H9 (cell line): ENCODE measurements at regions not wholly inside any gene's neighbourhood (a gene's known extent, or its start where the extent isn't known, plus 50 kb on each side); places are given as distances from the start of the nearest gene placed in this dataset.

Source experiments
- DNase-seq: peaks from one replicate; pipeline ENCODE4 v3.0.0-alpha.2; 2017
- H2AFZ ChIP-seq: one replicate; pipeline ENCODE4 v1.6.1; 2013; ENCODE audit warnings: mild to moderate bottlenecking, low read length, control low read depth, moderate library complexity
- H2AK5ac ChIP-seq: 2 replicates; pipeline ENCODE4 v1.6.1; 2013; ENCODE audit warnings: low read length, control low read depth, mixed read lengths; ENCODE audit not compliant: insufficient read length
- H2BK120ac ChIP-seq: one replicate; pipeline ENCODE4 v1.6.1; 2013; ENCODE audit warnings: low read depth, mild to moderate bottlenecking, low read length, control low read depth, inconsistent platforms; ENCODE audit not compliant: poor library complexity, severe bottlenecking
- H2BK12ac ChIP-seq: 2 replicates; pipeline ENCODE4 v1.6.1; 2013; ENCODE audit warnings: low read length, control low read depth, mixed read lengths, low read depth; ENCODE audit not compliant: insufficient read length
- H2BK15ac ChIP-seq: 2 replicates; pipeline ENCODE4 v1.6.1; 2013; ENCODE audit warnings: low read depth, low read length, control low read depth
- H2BK20ac ChIP-seq: one replicate; pipeline ENCODE4 v1.6.1; 2013; ENCODE audit warnings: low read depth, mild to moderate bottlenecking, low read length, control low read depth, inconsistent platforms; ENCODE audit not compliant: poor library complexity, severe bottlenecking
- H2BK5ac ChIP-seq: 2 replicates; pipeline ENCODE4 v1.6.1; 2013; ENCODE audit warnings: low read length, control low read depth, mixed read lengths; ENCODE audit not compliant: insufficient read length
- H3K14ac ChIP-seq: 2 replicates; pipeline ENCODE4 v1.6.1; 2013; ENCODE audit warnings: low read length, control low read depth; ENCODE audit not compliant: insufficient read depth
- H3K18ac ChIP-seq: 2 replicates; pipeline ENCODE4 v1.6.1; 2013; ENCODE audit warnings: low read depth, mild to moderate bottlenecking, mixed read lengths, low read length, control low read depth; ENCODE audit not compliant: insufficient read length
- H3K23ac ChIP-seq: 2 replicates; pipeline ENCODE4 v1.6.1; 2013; ENCODE audit warnings: low read length, control low read depth, mixed read lengths, low read depth; ENCODE audit not compliant: insufficient read length
- H3K23me2 ChIP-seq: 2 replicates; pipeline ENCODE4 v1.6.1; 2013; ENCODE audit warnings: low read depth, mild to moderate bottlenecking, mixed read lengths, low read length, control low read depth; ENCODE audit not compliant: insufficient read length, poor library complexity, severe bottlenecking
- H3K27ac ChIP-seq: 2 replicates; pipeline ENCODE4 v1.5.1; 2013; ENCODE audit warnings: low read length, control low read depth, mixed read lengths, low read depth; ENCODE audit not compliant: insufficient read length
- H3K27me3 ChIP-seq: 2 replicates; pipeline ENCODE4 v1.6.1; 2013; ENCODE audit warnings: low read length, control low read depth, inconsistent platforms; ENCODE audit not compliant: insufficient read depth
- H3K4ac ChIP-seq: 2 replicates; pipeline ENCODE4 v1.6.1; 2013; ENCODE audit warnings: low read depth, mild to moderate bottlenecking, control low read depth, inconsistent platforms, low read length, moderate library complexity
- H3K4me1 ChIP-seq: 2 replicates; pipeline ENCODE4 v1.6.1; 2013; ENCODE audit warnings: low read length, control low read depth, inconsistent platforms; ENCODE audit not compliant: insufficient read depth
- H3K4me2 ChIP-seq: 2 replicates; pipeline ENCODE4 v1.6.1; 2013; ENCODE audit warnings: low read length, control low read depth, mixed read lengths; ENCODE audit not compliant: insufficient read length, insufficient read depth
- H3K56ac ChIP-seq: 2 replicates; pipeline ENCODE4 v1.6.1; 2013; ENCODE audit warnings: low read depth, mild to moderate bottlenecking, mixed read lengths, low read length, control low read depth; ENCODE audit not compliant: insufficient read length
- H3K79me1 ChIP-seq: 2 replicates; pipeline ENCODE4 v1.6.1; 2013; ENCODE audit warnings: low read depth, mild to moderate bottlenecking, moderate library complexity, low read length, control low read depth, inconsistent platforms; ENCODE audit not compliant: insufficient read depth, poor library complexity, severe bottlenecking
- H3K79me2 ChIP-seq: 2 replicates; pipeline ENCODE4 v1.6.1; 2013; ENCODE audit warnings: low read length, control low read depth, inconsistent platforms; ENCODE audit not compliant: insufficient read depth
- H3K9ac ChIP-seq: 2 replicates; pipeline ENCODE4 v1.6.1; 2013; ENCODE audit warnings: low read length, control low read depth, mixed read lengths; ENCODE audit not compliant: insufficient read length; ENCODE audit errors: extremely low read depth
- H3K9me3 ChIP-seq: one replicate; pipeline ENCODE4 v1.6.1; 2013; ENCODE audit warnings: low read depth, low read length, inconsistent platforms; ENCODE audit not compliant: control insufficient read depth
- H3T11ph ChIP-seq: one replicate; pipeline ENCODE4 v1.6.1; 2013; ENCODE audit warnings: mild to moderate bottlenecking, low read length, control low read depth, inconsistent platforms
- H4K20me1 ChIP-seq: one replicate; pipeline ENCODE4 v1.6.1; 2013; ENCODE audit not compliant: control insufficient read depth, insufficient read length, insufficient read depth
- H4K5ac ChIP-seq: 2 replicates; pipeline ENCODE4 v1.6.1; 2013; ENCODE audit warnings: low read depth, mild to moderate bottlenecking, mixed read lengths, low read length, control low read depth; ENCODE audit not compliant: insufficient read length
- H4K8ac ChIP-seq: replicated peaks from 2 replicates; pipeline ENCODE4 v1.6.1; 2013; ENCODE audit warnings: low read length, control low read depth, mixed read lengths, low read depth; ENCODE audit not compliant: insufficient read length
- H4K91ac ChIP-seq: 2 replicates; pipeline ENCODE4 v1.6.1; 2013; ENCODE audit warnings: low read depth, mild to moderate bottlenecking, moderate library complexity, mixed read lengths, low read length, control low read depth; ENCODE audit not compliant: insufficient read length
- H3K27ac Mint-ChIP-seq, 3 experiments: 2 replicates in 2 of 3; 3 replicates in 1 of 3; pipeline ENCODE4 v1.8.0; 2020 to 2021; ENCODE audit warnings: mixed read lengths in 3 of 3, mild to moderate bottlenecking in 1 of 3, moderate library complexity in 1 of 3
- H3K27me3 Mint-ChIP-seq: 2 replicates; pipeline ENCODE4 v1.8.0; 2021; ENCODE audit warnings: low read depth, mild to moderate bottlenecking, moderate library complexity, mixed read lengths
- H3K36me3 Mint-ChIP-seq, 3 experiments: 2 replicates in 2 of 3; 3 replicates in 1 of 3; pipeline ENCODE4 v1.8.0; 2020 to 2021; ENCODE audit warnings: low read depth in 3 of 3, mixed read lengths in 3 of 3; ENCODE audit not compliant: insufficient read depth in 1 of 3
- H3K4me1 Mint-ChIP-seq, 2 experiments: 2 replicates each; pipeline ENCODE4 v1.8.0; 2020; ENCODE audit warnings: mixed read lengths in 2 of 2
- H3K4me3 Mint-ChIP-seq, 2 experiments: 2 replicates in 1 of 2; 3 replicates in 1 of 2; pipeline ENCODE4 v1.8.0; 2020 to 2021; ENCODE audit warnings: mild to moderate bottlenecking in 2 of 2, mixed read lengths in 2 of 2, moderate library complexity in 1 of 2
- H3K9me3 Mint-ChIP-seq, 2 experiments: 2 replicates in 1 of 2; 3 replicates in 1 of 2; pipeline ENCODE4 v1.8.0; 2020; ENCODE audit warnings: mild to moderate bottlenecking in 2 of 2, mixed read lengths in 2 of 2, moderate library complexity in 1 of 2
- CTCF ChIP-seq: fragments of 200-600 bp; sonication (generic); conservative IDR thresholded peaks from 3 replicates; pipeline ENCODE4 v1.8.0; 2021; ENCODE audit warnings: antibody characterized with exemption, mild to moderate bottlenecking
- WGBS: extraction: QIAGEN DNeasy Blood & Tissue Kit; methylation state at CpG from one replicate; pipeline ENCODE4 v1.1.7; 2013; ENCODE audit warnings: missing lambda C conversion rate, low lambda C conversion rate, mixed read lengths; ENCODE audit not compliant: insufficient read length; ENCODE audit errors: extremely low coverage; 5-methylcytosine and 5-hydroxymethylcytosine counted together

- H3K9me3 ChIP-seq = no peaks in the 10 kb centered on the region
- H2BK20ac ChIP-seq = no peak overlapping the region
- H3K27me3 ChIP-seq = no peaks in the 10 kb centered on the region
- H2AFZ ChIP-seq = no peak overlapping the region
- no peaks in the 10 kb centered on the region for H3K79me1 ChIP-seq
- Mint-ChIP-seq H3K9me3 (no peaks in the 10 kb centered on the region), H3K27me3 (no peaks in the 10 kb centered on the region), H3K36me3 (no peaks in the 10 kb centered on the region), H3K27ac (no peak overlapping the region), H3K4me1 (peaks cover 6 to 9% of the 10 kb centered on the region in 2 experiments; a peak in 3 of 4 replicates), H3K4me3 (no peak overlapping the region)
- H3K4me1 ChIP-seq = no peaks in the 10 kb centered on the region
- H2BK5ac ChIP-seq = no peak overlapping the region
- WGBS = no CpG with 5 or more reads among the region's 2 CpGs
- H2BK15ac ChIP-seq = no peak overlapping the region
- H4K8ac ChIP-seq = no peak overlapping the region
- H3K23ac ChIP-seq = no peak overlapping the region
- no peaks in the 10 kb centered on the region for H3K79me2 ChIP-seq
- H4K5ac ChIP-seq = no peak overlapping the region
- H3K4ac ChIP-seq = no peak overlapping the region
- no peak overlapping the region for H2AK5ac ChIP-seq
- H3K23me2 ChIP-seq = no peaks in the 10 kb centered on the region
- no peak for DNase-seq
- H3K4me2 ChIP-seq = no peak overlapping the region
- H2BK12ac ChIP-seq = no peak overlapping the region
- no peak overlapping the region for H3K14ac ChIP-seq
- no peak overlapping the region for H3T11ph ChIP-seq
- no peak overlapping the region for H4K91ac ChIP-seq
- no peak overlapping the region for H3K9ac ChIP-seq
- H2BK120ac ChIP-seq = no peak overlapping the region
- TF ChIP-seq CTCF = no peak
- H3K18ac ChIP-seq = no peak overlapping the region
- H4K20me1 ChIP-seq = no peaks in the 10 kb centered on the region
- no peak overlapping the region for H3K56ac ChIP-seq
- H3K27ac ChIP-seq = no peak overlapping the region
These were observed 1590.6 kb downstream of the PCDH18 start for GRCh38 chr4:135941671-135942070.
